ENCODE measurements at regions not wholly inside any gene's neighbourhood (a gene's known extent, or its start where the extent isn't known, plus 50 kb on each side); places are given as distances from the start of the nearest gene placed in this dataset.

DNA sequence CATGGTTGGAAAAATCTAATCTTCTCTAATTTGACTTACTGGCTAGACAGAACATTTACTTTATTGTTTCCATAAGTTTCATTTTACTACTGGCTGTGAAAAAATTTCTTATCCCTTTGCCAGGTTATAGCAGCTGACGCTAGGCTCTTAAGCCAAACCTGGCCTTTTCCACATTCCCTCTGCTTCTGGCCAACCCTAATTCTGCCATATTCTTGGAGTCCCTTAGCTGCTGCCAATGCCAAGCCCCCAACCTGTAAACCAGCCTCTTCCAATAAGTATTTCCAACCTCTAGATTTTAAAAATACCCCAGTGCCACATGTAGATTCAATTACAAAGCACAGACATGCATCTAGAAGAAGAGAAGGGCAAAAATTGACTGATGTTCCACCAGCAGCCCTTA lies 452.3 kb upstream of the MEX3C start:
- DNase-seq (ENCODE audit: low read depth in 3 of 3) = no peak

DNA sequence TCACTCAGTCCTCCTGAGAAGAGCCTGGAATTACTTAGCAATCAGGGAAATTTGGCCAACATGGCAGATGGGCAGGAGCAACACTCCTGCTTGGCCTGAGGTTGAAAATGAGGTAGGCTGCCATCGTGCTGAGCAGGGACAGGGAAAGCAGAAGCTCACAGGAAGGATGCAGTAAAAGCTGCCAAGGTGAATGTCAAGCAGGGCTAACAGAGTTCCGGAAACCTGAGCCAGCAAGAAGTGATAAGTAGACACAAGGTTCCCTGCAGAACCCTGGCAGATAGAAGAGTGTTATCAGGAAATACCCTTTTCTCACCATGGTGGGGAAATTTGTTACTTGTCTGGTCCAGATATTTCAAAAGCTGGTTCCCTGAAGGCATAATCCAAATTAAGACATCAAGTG lies 454.3 kb upstream of the MEX3C start:
- no peak for DNase-seq (ENCODE audit: low read depth in 3 of 3)

GRCh38 chr18:51653507-51654213 lies 456.2 kb upstream of the MEX3C start:
- DNase-seq (ENCODE audit: low read depth in 3 of 3) = no peak

DNA sequence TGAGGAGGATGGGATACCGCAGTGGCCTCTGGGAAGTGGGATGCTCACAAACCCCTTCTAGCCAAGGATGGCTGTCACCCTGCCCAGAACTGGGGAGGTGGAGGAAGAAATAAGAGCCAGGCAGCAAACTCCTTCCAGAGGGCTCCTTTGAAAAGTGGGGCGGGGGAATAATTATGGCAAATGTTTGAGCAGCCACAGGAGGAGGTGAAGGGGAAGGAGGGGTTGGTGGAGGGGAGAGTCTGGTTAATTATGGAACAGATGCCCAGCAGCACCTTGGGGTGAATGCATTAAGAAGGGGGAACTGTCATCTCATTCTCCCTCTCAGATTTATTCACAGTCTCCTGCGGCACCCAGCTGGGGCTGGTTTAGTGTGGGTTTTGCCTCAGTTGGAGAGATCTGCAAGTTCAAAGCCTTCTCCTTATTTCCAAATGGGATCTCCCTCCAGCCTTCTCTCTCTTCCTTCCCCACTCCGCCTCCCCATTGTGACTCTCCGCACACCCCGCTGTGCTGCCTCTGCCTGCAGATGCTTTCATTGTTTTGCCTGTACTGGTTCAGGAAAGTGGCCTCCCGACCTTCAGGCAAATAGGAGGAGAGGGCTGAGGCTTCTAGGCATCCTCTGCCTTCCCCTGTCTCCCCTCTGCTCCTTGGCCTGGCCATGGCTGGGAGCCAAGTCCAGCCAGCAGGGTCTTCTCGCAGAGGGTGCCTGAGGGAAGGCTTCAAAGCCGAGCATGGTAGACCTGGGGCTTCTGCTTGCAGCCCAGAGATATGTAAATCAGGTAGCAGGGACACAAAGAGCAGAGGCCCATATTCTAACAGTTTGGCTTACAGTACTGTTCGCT lies 457.2 kb upstream of the MEX3C start:
- DNase-seq (ENCODE audit: low read depth in 3 of 3) = no peak

- DNase-seq (ENCODE audit: low read depth in 3 of 3) = no peak
Measured at GRCh38 chr18:51655327-51655698, 457.8 kb upstream of the MEX3C start.

DNA sequence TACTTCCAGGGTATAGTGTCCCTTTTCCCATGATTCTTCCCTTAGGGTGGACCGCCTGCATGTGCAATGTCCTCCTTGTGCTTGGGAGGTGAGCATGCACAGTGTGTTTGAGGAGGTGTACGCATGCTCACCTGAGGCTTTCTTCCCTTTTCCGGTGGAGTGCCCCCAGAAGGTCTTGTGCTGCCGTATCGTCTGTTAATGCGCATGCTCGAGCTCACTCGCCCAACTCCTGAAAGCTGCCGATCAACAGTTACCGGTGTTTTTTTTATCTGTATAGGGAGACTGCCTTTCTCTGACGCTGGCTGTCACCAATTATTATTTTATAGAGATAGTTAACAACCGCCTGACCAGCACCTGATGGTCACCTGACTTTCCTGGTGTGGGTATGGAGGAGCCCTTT lies 458.8 kb upstream of the MEX3C start:
- no peak for DNase-seq (ENCODE audit: low read depth in 3 of 3)

DNA sequence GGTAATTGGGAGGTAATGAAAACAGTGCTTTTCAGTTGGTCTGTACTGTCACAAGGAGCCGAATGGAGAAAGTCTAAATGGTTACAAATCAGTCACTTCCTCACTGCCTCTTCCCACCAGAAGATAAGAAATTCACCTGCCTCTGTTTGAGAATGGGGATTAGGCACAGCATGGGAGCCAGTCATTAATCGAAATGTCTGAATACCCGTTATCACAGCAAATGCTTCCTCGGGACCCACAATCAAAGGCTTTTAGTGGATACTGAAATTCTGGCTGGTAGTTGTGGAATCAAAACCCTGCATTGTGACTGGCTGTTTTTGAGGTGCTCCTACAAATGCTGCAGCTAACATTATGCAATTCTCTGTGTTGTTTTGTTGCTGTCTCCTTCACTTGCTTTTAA lies 461.0 kb upstream of the MEX3C start:
- no peak for DNase-seq (ENCODE audit: low read depth in 3 of 3)

GRCh38 chr18:51659781-51660180 lies 462.3 kb upstream of the MEX3C start:
- no peak for DNase-seq (ENCODE audit: low read depth in 3 of 3)

GRCh38 chr18:51660188-51660715 lies 462.8 kb upstream of the MEX3C start:
- DNase-seq (ENCODE audit: low read depth in 3 of 3) = no peak

- DNase-seq (ENCODE audit: low read depth in 3 of 3) = no peak
Measured at GRCh38 chr18:51664236-51664635, 466.8 kb upstream of the MEX3C start.

DNA sequence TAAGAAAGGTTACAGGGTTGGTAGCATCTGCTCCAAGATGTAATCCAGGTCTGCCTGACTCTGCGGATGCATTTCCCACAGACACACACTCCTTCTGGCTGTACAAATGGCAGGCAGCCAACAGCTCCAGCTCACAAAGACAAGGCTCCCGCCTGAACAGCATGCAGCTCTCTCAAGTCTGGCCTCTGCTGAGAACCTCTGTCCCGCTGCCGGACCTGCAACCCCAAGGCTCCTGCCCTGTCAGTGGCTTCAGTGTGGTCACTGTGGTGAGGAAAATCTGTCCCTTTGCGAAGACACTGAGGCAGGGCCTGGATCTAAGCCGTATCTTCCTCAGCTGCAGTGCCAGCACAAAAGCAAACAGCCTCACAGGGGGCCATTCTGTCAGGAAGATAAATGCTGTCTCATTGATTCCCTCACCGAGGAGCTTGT lies 469.3 kb upstream of the MEX3C start:
- no peak for DNase-seq (ENCODE audit: low read depth in 3 of 3)

GRCh38 chr18:51668101-51668500 lies 470.6 kb upstream of the MEX3C start:
- DNase-seq (ENCODE audit: low read depth in 3 of 3) = peak in 1 of 3 experiments; percentile 2

GRCh38 chr18:51668607-51669006 lies 471.1 kb upstream of the MEX3C start:
- DNase-seq (ENCODE audit: low read depth in 3 of 3) = no peak

- DNase-seq (ENCODE audit: low read depth in 3 of 3) = no peak
Measured at GRCh38 chr18:51686590-51686989, 489.1 kb upstream of the MEX3C start.

DNA sequence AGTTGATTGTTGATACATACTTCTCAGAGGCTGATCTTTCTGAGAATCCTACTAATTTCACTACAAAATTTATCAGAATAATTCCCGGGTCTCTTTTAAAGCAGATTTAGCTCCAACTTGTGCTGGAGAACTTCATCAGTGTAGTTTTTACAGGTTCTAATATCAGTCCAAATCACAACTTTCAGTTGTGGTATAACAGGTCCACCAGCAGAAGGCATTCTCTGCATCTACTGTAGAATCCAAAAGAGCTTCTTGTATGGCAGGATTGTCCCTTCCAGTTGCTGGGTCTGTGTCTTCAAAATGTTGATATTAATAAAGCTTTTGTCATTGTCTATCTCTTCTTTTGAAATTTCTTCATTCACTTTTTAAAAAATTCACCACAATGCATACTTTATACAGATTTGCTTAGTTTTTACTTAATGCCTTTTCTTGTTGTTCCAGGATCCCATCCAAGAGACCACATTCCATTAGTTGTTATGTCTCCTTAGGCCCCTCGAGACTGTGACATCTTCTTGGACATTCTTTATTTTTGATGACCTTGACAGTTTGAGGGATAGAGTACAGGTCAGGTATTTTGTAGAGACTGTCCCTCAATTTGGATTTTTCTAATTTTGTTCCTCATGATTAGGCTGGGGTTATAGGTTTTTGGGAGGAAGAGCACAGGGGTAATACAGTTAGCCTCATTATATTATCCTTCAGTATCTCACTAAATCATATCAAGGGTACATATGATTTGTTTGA lies 490.5 kb upstream of the MEX3C start:
- DNase-seq (ENCODE audit: low read depth in 3 of 3) = no peak

DNA sequence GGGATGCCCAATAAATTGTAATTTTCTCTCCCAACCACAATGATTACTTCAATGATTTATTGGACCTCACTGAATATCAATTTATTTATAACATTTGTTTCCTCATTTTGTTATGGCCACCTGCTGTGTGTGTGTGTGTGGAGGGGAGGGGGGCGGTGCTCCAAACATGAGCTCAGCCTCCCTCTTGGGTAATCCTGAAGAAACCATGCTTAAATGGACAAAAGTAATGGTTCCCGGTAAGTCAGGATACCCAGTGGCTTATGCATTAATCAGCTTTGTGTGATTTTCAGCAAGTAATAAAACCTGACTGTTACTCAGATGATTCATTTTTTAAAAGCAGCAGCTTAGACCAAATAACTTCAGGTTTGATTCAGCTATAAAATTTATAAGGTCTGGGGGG lies 495.1 kb upstream of the MEX3C start:
- DNase-seq (ENCODE audit: low read depth in 3 of 3) = no peak

- no peak for DNase-seq (ENCODE audit: low read depth in 3 of 3)
Measured at GRCh38 chr18:51711298-51711889, 513.9 kb upstream of the MEX3C start.

DNA sequence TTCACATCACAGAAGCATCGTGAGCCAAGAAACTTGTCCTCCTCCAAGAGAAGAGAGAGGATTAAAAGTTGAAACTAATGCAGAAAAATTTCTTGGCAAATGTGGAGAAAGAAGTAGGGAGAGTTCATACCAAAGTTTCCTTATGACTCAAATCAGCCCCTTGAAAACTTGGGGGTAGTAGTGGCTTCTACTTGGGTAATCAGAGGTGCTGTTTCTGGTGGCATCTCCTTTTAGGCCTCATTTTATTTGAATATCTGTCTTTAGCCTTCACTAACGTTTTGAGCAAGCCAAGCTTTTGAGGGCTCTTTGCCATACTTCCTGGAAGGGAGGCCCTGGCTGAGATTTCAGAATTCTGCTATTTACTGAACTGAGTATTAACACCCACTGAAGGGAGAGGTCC lies 515.3 kb upstream of the MEX3C start:
- DNase-seq (ENCODE audit: low read depth in 3 of 3) = no peak

DNA sequence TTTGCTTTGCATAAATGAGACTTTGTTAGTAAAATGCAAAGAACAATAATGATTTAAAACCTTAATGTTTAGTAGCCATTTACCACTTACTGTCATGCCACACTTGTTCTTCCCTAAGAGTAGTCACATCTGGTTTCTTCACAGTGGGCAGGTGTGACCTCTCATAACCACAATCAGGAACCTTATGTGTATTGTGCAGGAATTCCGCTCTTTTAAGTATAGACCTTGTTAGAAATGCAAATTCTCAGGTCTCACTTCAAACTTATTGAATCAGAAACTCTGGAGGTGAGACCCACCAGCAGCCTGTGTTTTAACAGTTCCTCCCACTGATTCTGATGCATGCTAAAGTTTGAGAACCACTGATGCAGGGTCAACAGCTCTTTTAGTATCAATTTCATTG lies 518.8 kb upstream of the MEX3C start:
- no peak for DNase-seq (ENCODE audit: low read depth in 3 of 3)

GRCh38 chr18:51721388-51721787 lies 523.9 kb upstream of the MEX3C start:
- no peak for DNase-seq (ENCODE audit: low read depth in 3 of 3)

DNA sequence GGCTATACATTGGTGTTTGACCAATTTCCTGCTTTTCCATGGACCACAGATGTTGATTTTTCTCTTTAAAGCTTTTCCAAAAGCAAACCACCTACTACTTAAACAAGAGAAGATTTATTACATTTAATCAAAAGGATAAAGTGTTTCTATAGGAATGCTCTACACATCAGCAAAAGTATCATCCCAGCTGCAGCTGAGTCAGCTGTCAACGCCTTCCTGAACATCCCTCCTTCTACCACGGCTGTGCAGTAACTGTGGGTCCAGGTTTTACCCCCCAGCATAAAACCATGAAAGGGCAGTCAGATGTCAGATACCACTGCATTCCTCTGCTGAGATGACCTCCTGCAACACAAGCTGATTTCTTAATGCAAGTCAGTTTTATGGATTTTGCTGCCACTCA lies 524.5 kb upstream of the MEX3C start:
- DNase-seq (ENCODE audit: low read depth in 3 of 3) = no peak
